ENCODE measurements at regions not wholly inside any gene's neighbourhood (a gene's known extent, or its start where the extent isn't known, plus 50 kb on each side); places are given as distances from the start of the nearest gene placed in this dataset.

GRCh38 chr18:76255070-76255683 is 239.9 kb downstream of the ZNF516 start:
- ChIA-PET CTCF (ENCODE audit: unreplicated experiment) (no interaction called here), POLR2A (no interaction called here)
- Histone ChIP-seq H3K9me2 (ENCODE audit: insufficient read depth, low read length) (no peaks in the 10 kb centered on the region), H3K4me3 (ENCODE audit: low read depth, low read length, poor library complexity, severe bottlenecking) (no peak overlapping the region), H3K4me2 (ENCODE audit: low read length) (no peak overlapping the region), H3K79me2 (ENCODE audit: insufficient read depth, low read depth, low read length) (no peaks in the 10 kb centered on the region), H3K9me3 (ENCODE audit: low read length) (no peaks in the 10 kb centered on the region), H3K36me3 (ENCODE audit: insufficient read depth, low read length) (no peaks in the 10 kb centered on the region), H3K4me1 (ENCODE audit: insufficient read depth, low read length, poor library complexity, severe bottlenecking) (no peaks in the 10 kb centered on the region), H4K20me1 (ENCODE audit: insufficient read depth, low read length) (no peaks in the 10 kb centered on the region), H2AFZ (ENCODE audit: low read length) (no peak overlapping the region), H3K27ac (ENCODE audit: low read depth, low read length, poor library complexity, severe bottlenecking) (no peak overlapping the region)
- intact Hi-C loops (cut with micrococcal nuclease; ENCODE audit: unreplicated experiment) = no loop called here
- no peak for DNase-seq (ENCODE audit: low spot score)
- BruUV-seq (replicated peaks) = no TSS peak
- TF ChIP-seq EZH2phosphoT487 (IDR thresholded peaks at IDR 0.05; ENCODE audit: borderline replicate concordance, low read depth, low read length) = no peak
- TF ChIP-seq CTCF (conservative IDR thresholded peaks at IDR 0.05; ENCODE audit: low read length) = no peak

GRCh38 chr18:76252880-76253279 is 242.2 kb downstream of the ZNF516 start:
- ChIA-PET POLR2A (no interaction called here), CTCF (ENCODE audit: unreplicated experiment) (no interaction called here)
- Histone ChIP-seq H3K9me3 (ENCODE audit: low read length) (no peaks in the 10 kb centered on the region), H2AFZ (ENCODE audit: low read length) (no peak overlapping the region), H3K36me3 (ENCODE audit: insufficient read depth, low read length) (no peaks in the 10 kb centered on the region), H3K4me3 (ENCODE audit: low read depth, low read length, poor library complexity, severe bottlenecking) (no peak overlapping the region), H3K4me2 (ENCODE audit: low read length) (no peak overlapping the region), H3K9me2 (ENCODE audit: insufficient read depth, low read length) (no peaks in the 10 kb centered on the region), H4K20me1 (ENCODE audit: insufficient read depth, low read length) (no peaks in the 10 kb centered on the region), H3K4me1 (ENCODE audit: insufficient read depth, low read length, poor library complexity, severe bottlenecking) (no peaks in the 10 kb centered on the region), H3K79me2 (ENCODE audit: insufficient read depth, low read depth, low read length) (no peaks in the 10 kb centered on the region), H3K27ac (ENCODE audit: low read depth, low read length, poor library complexity, severe bottlenecking) (no peak overlapping the region)
- DNase-seq (ENCODE audit: low spot score) = peak; percentile 13
- intact Hi-C loops (cut with micrococcal nuclease; ENCODE audit: unreplicated experiment) = no loop called here
- no peak for TF ChIP-seq EZH2phosphoT487 (IDR thresholded peaks at IDR 0.05; ENCODE audit: borderline replicate concordance, low read depth, low read length)
- TF ChIP-seq CTCF (conservative IDR thresholded peaks at IDR 0.05; ENCODE audit: low read length) = peak; percentile 68
- no TSS peak for BruUV-seq (replicated peaks)

- POLR2A ChIA-PET = no interaction called here
- Histone ChIP-seq H3K27ac (ENCODE audit: low read depth, low read length, poor library complexity, severe bottlenecking) (no peak overlapping the region), H4K20me1 (ENCODE audit: insufficient read depth, low read length) (no peaks in the 10 kb centered on the region), H3K36me3 (ENCODE audit: insufficient read depth, low read length) (no peaks in the 10 kb centered on the region), H3K9me3 (ENCODE audit: low read length) (no peaks in the 10 kb centered on the region), H3K4me1 (ENCODE audit: insufficient read depth, low read length, poor library complexity, severe bottlenecking) (no peaks in the 10 kb centered on the region), H3K4me3 (ENCODE audit: low read depth, low read length, poor library complexity, severe bottlenecking) (no peak overlapping the region), H3K4me2 (ENCODE audit: low read length) (no peak overlapping the region), H3K79me2 (ENCODE audit: insufficient read depth, low read depth, low read length) (no peaks in the 10 kb centered on the region), H3K9me2 (ENCODE audit: insufficient read depth, low read length) (no peaks in the 10 kb centered on the region), H2AFZ (ENCODE audit: low read length) (no peak overlapping the region)
- BruUV-seq (replicated peaks) = no TSS peak
- CTCF ChIA-PET (ENCODE audit: unreplicated experiment) = no interaction called here
- TF ChIP-seq CTCF (conservative IDR thresholded peaks at IDR 0.05; ENCODE audit: low read length) (no peak), EZH2phosphoT487 (IDR thresholded peaks at IDR 0.05; ENCODE audit: borderline replicate concordance, low read depth, low read length) (no peak)
- DNase-seq (ENCODE audit: low spot score) = no peak
- intact Hi-C loops (cut with micrococcal nuclease; ENCODE audit: unreplicated experiment) = no loop called here
Observed at GRCh38 chr18:76252139-76252538, 242.9 kb downstream of the ZNF516 start.
